ENCODE measurements at regions not wholly inside any gene's neighbourhood (a gene's known extent, or its start where the extent isn't known, plus 50 kb on each side); places are given as distances from the start of the nearest gene placed in this dataset.
"Not testable (repeated sequence)": the region's sequence is repeated elsewhere in the genome, so short reads cannot be mapped to it uniquely, and the experiment has no call there.

GRCh38 chr2:105525201-105525600, 126.3 kb upstream of the FHL2 start:
- DNase-seq: no peak

GRCh38 chr2:105522645-105523044, 123.8 kb upstream of the FHL2 start:
- no peak for DNase-seq

GRCh38 chr2:105521616-105522015, 122.8 kb upstream of the FHL2 start:
- DNase-seq: no peak

- no peak for DNase-seq
Observed at GRCh38 chr2:105521176-105521575, 122.3 kb upstream of the FHL2 start.

- no peak for DNase-seq
Observed at GRCh38 chr2:105519516-105519915, 120.7 kb upstream of the FHL2 start.

- DNase-seq: no peak
Observed at GRCh38 chr2:105518897-105519296, 120.0 kb upstream of the FHL2 start.

GRCh38 chr2:105517814-105518705, 119.2 kb upstream of the FHL2 start:
- DNase-seq: no peak

- DNase-seq: no peak
Observed at GRCh38 chr2:105515581-105516415, 116.9 kb upstream of the FHL2 start.

GRCh38 chr2:105514576-105514975, 115.7 kb upstream of the FHL2 start:
- no peak for DNase-seq

- DNase-seq: no peak
Observed at GRCh38 chr2:105510761-105511528, 112.1 kb upstream of the FHL2 start.

- DNase-seq: no peak
Observed at GRCh38 chr2:105509269-105510086, 110.6 kb upstream of the FHL2 start.

GRCh38 chr2:105506860-105507259, 108.0 kb upstream of the FHL2 start:
- not testable (repeated sequence) for DNase-seq

- no peak for DNase-seq
Observed at GRCh38 chr2:105504459-105504858, 105.6 kb upstream of the FHL2 start.

GRCh38 chr2:105502625-105503334, 103.9 kb upstream of the FHL2 start:
- no peak for DNase-seq

- no peak for DNase-seq
Observed at GRCh38 chr2:105498281-105498846, 99.5 kb upstream of the FHL2 start.

- DNase-seq: no peak
Observed at GRCh38 chr2:105497094-105497493, 98.2 kb upstream of the FHL2 start.

- no peak for DNase-seq
Observed at GRCh38 chr2:105496271-105496670, 97.4 kb upstream of the FHL2 start.

GRCh38 chr2:105494683-105495425, 96.0 kb upstream of the FHL2 start:
- DNase-seq: no peak

- no peak for DNase-seq
Observed at GRCh38 chr2:105490956-105491355, 92.1 kb upstream of the FHL2 start.

- DNase-seq: no peak
Observed at GRCh38 chr2:105490204-105490603, 91.4 kb upstream of the FHL2 start.
